Liver (tissue), 8 donors: ENCODE measurements at regions not wholly inside any gene's neighbourhood (a gene's known extent, or its start where the extent isn't known, plus 50 kb on each side); places are given as distances from the start of the nearest gene placed in this dataset.

Source experiments
- DNase-seq: peaks from one replicate; pipeline ENCODE4 v3.0.0-alpha.2; 2017; ENCODE audit warnings: low spot score
- H3K27ac ChIP-seq, 2 donors: one replicate each; pipeline ENCODE4 v1.7.0; 2013; ENCODE audit warnings: inconsistent platforms in 2 of 2, low read length in 2 of 2, control low read depth in 1 of 2, low read depth in 1 of 2, mild to moderate bottlenecking in 1 of 2
- H3K27me3 ChIP-seq, 4 donors: one replicate each; pipeline versions ENCODE4 v1.6.1 to v1.7.0; 2013; ENCODE audit warnings: low read length in 3 of 4, inconsistent platforms in 1 of 4, mild to moderate bottlenecking in 1 of 4, moderate library complexity in 1 of 4; ENCODE audit not compliant: control insufficient read depth in 4 of 4, insufficient read depth in 4 of 4
- H3K36me3 ChIP-seq, 4 donors: one replicate each; pipeline versions ENCODE4 v1.6.1 to v1.7.0; 2013; ENCODE audit warnings: low read length in 3 of 4, mild to moderate bottlenecking in 3 of 4, low read depth in 1 of 4, moderate library complexity in 1 of 4; ENCODE audit not compliant: control insufficient read depth in 4 of 4, insufficient read depth in 3 of 4
- H3K4me1 ChIP-seq, 4 donors: one replicate each; pipeline versions ENCODE4 v1.6.1 to v1.7.0; 2013; ENCODE audit warnings: low read length in 3 of 4, mild to moderate bottlenecking in 3 of 4, moderate library complexity in 1 of 4; ENCODE audit not compliant: control insufficient read depth in 4 of 4, insufficient read depth in 4 of 4
- H3K4me3 ChIP-seq, 3 donors: one replicate each; pipeline versions ENCODE4 v1.6.1 to v1.7.0; 2013; ENCODE audit warnings: low read length in 3 of 3, control low read depth in 1 of 3, low read depth in 1 of 3, mild to moderate bottlenecking in 1 of 3
- H3K9ac ChIP-seq, 2 donors: one replicate each; pipeline ENCODE4 v1.7.0; 2013; ENCODE audit warnings: low read length in 2 of 2, mild to moderate bottlenecking in 2 of 2, moderate library complexity in 2 of 2, control low read depth in 1 of 2, low read depth in 1 of 2
- H3K9me3 ChIP-seq, 4 donors: one replicate each; pipeline versions ENCODE4 v1.6.1 to v1.7.0; 2013; ENCODE audit warnings: low read length in 3 of 4; ENCODE audit not compliant: control insufficient read depth in 4 of 4
- ATF3 ChIP-seq: IDR thresholded peaks from 2 replicates; pipeline ENCODE4 v1.6.1; 2016; ENCODE audit warnings: antibody characterized with exemption
- FOXA1 ChIP-seq: IDR thresholded peaks from 2 replicates; pipeline ENCODE4 v1.6.1; 2016; ENCODE audit warnings: antibody characterized with exemption
- FOXA2 ChIP-seq: IDR thresholded peaks from 2 replicates; pipeline ENCODE4 v1.6.1; 2016; ENCODE audit warnings: antibody characterized with exemption
- GABPA ChIP-seq, 2 donors: IDR thresholded peaks in 1 of 2; conservative IDR thresholded peaks in 1 of 2; 2 replicates each; pipeline ENCODE4 v1.6.1; 2016; ENCODE audit warnings: antibody characterized with exemption in 2 of 2, mild to moderate bottlenecking in 1 of 2, moderate library complexity in 1 of 2
- HNF4A ChIP-seq, 2 donors: conservative IDR thresholded peaks; 2 replicates each; pipeline ENCODE4 v1.6.1; 2016; ENCODE audit warnings: antibody characterized with exemption in 2 of 2, mild to moderate bottlenecking in 2 of 2
- HNF4G ChIP-seq: IDR thresholded peaks from 2 replicates; pipeline ENCODE4 v1.6.1; 2016; ENCODE audit warnings: antibody characterized with exemption
- JUND ChIP-seq, 2 donors: IDR thresholded peaks; 2 replicates each; pipeline ENCODE4 v1.6.1; 2016; ENCODE audit warnings: antibody characterized with exemption in 2 of 2
- RAD21 ChIP-seq, 2 donors: IDR thresholded peaks; 2 replicates each; pipeline ENCODE4 v1.6.1; 2016; ENCODE audit warnings: antibody characterized with exemption in 2 of 2, mild to moderate bottlenecking in 2 of 2
- RXRA ChIP-seq, 2 donors: IDR thresholded peaks; 2 replicates each; pipeline ENCODE4 v1.6.1; 2017 to 2018; ENCODE audit warnings: antibody characterized with exemption in 2 of 2, mild to moderate bottlenecking in 1 of 2
- SP1 ChIP-seq: IDR thresholded peaks from 2 replicates; pipeline ENCODE4 v1.6.1; 2018; ENCODE audit warnings: antibody characterized with exemption, mild to moderate bottlenecking
- TAF1 ChIP-seq: conservative IDR thresholded peaks from 2 replicates; pipeline ENCODE4 v1.6.1; 2016; ENCODE audit warnings: antibody characterized with exemption, mild to moderate bottlenecking
- YY1 ChIP-seq: IDR thresholded peaks from 2 replicates; pipeline ENCODE4 v1.6.1; 2016; ENCODE audit warnings: antibody characterized with exemption, mild to moderate bottlenecking
- WGBS: extraction: QIAGEN DNeasy Blood & Tissue Kit; methylation state at CpG from one replicate; pipeline ENCODE4 v1.1.7; 2013; 5-methylcytosine and 5-hydroxymethylcytosine counted together
- TF ChIP-seq, protein P1 (sequence below): fragments of 150-350 bp; IDR thresholded peaks from 2 replicates; pipeline ENCODE4 v1.5.1; 2017; ENCODE audit warnings: improper control_type of control experiment, low read depth, low read length; ENCODE audit not compliant: missing input control
- TF ChIP-seq, protein P2 (sequence below): IDR thresholded peaks from 2 replicates; pipeline ENCODE4 v1.6.1; 2016; ENCODE audit warnings: antibody characterized with exemption
- TF ChIP-seq, protein P3 (sequence below): IDR thresholded peaks from 2 replicates; pipeline ENCODE4 v1.6.1; 2016; ENCODE audit warnings: antibody characterized with exemption, mild to moderate bottlenecking
- TF ChIP-seq, protein P4 (sequence below): IDR thresholded peaks from 2 replicates; pipeline ENCODE4 v1.6.1; 2016; ENCODE audit warnings: antibody characterized with exemption
- donor health status: healthy.
- donor health status: healthy.
- donor health status: healthy.
- donor health status: healthy.
- donor health status: healthy.

DNA sequence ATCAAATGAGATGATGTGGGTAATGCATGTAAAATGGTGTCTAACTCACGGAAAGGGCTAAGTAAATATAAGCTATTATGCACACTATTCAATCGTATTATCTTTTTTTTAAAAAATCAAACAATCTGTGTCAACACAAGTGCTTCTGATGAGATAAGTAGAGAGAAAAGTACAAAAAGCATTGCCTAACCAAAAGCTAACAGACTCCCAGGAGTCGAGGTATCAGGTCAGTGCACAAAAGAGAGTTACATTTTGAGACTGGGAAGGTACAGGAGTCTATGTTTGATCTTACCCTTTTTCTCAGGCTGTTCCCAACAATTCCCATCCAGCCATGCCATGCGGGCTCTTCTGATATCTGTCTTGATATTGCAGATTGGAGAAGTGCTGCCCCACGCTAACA, 203.3 kb upstream of the ZIC3 start:
- DNase-seq: no peak
- Histone ChIP-seq H3K9ac (no peak overlapping the region), H3K27me3 (peaks cover 0 to 4% (median 0%) of the 10 kb centered on the region in 4 donors), H3K4me3 (no peak overlapping the region), H3K9me3 (no peaks in the 10 kb centered on the region), H3K4me1 (no peaks in the 10 kb centered on the region), H3K36me3 (no peaks in the 10 kb centered on the region), H3K27ac (no peak overlapping the region)
- no peak for TF ChIP-seq HNF4G
- TF ChIP-seq, protein P1, sequence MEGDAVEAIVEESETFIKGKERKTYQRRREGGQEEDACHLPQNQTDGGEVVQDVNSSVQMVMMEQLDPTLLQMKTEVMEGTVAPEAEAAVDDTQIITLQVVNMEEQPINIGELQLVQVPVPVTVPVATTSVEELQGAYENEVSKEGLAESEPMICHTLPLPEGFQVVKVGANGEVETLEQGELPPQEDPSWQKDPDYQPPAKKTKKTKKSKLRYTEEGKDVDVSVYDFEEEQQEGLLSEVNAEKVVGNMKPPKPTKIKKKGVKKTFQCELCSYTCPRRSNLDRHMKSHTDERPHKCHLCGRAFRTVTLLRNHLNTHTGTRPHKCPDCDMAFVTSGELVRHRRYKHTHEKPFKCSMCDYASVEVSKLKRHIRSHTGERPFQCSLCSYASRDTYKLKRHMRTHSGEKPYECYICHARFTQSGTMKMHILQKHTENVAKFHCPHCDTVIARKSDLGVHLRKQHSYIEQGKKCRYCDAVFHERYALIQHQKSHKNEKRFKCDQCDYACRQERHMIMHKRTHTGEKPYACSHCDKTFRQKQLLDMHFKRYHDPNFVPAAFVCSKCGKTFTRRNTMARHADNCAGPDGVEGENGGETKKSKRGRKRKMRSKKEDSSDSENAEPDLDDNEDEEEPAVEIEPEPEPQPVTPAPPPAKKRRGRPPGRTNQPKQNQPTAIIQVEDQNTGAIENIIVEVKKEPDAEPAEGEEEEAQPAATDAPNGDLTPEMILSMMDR: no peak
- 35% methylated on average over 5 of the region's 5 CpGs for WGBS

GRCh38 chrX:137354851-137355250, 211.1 kb upstream of the ZIC3 start:
- H3K4me3 ChIP-seq: no peak overlapping the region
- H3K9me3 ChIP-seq: no peaks in the 10 kb centered on the region
- H3K9ac ChIP-seq: no peak overlapping the region
- H3K4me1 ChIP-seq: no peaks in the 10 kb centered on the region
- TF ChIP-seq TAF1 (no peak), FOXA1 (no peak), JUND (IDR thresholded peaks at IDR 0.05) (no peak), ATF3 (no peak), RXRA (IDR thresholded peaks at IDR 0.05) (no peak), SP1 (no peak), HNF4G (no peak), RAD21 (IDR thresholded peaks at IDR 0.05) (no peak), YY1 (no peak), HNF4A (conservative IDR thresholded peaks at IDR 0.05) (no peak), FOXA2 (no peak)
- TF ChIP-seq, protein P2, sequence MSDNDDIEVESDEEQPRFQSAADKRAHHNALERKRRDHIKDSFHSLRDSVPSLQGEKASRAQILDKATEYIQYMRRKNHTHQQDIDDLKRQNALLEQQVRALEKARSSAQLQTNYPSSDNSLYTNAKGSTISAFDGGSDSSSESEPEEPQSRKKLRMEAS: no peak
- DNase-seq: no peak
- 89% methylated on average over 1 of the region's 1 CpG for WGBS
- H3K36me3 ChIP-seq: no peaks in the 10 kb centered on the region
- peaks cover 0 to 4% (median 0%) of the 10 kb centered on the region in 4 donors for H3K27me3 ChIP-seq
- no peak overlapping the region for H3K27ac ChIP-seq

GRCh38 chrX:137353404-137353803, 212.5 kb upstream of the ZIC3 start:
- H3K27ac ChIP-seq: no peak overlapping the region
- H3K27me3 ChIP-seq: peaks cover 0 to 4% (median 0%) of the 10 kb centered on the region in 4 donors
- 57% methylated on average over 1 of the region's 1 CpG for WGBS
- no peaks in the 10 kb centered on the region for H3K9me3 ChIP-seq
- no peak overlapping the region for H3K4me3 ChIP-seq
- DNase-seq: no peak
- no peak overlapping the region for H3K9ac ChIP-seq
- H3K36me3 ChIP-seq: no peaks in the 10 kb centered on the region
- no peaks in the 10 kb centered on the region for H3K4me1 ChIP-seq
- no peak for TF ChIP-seq GABPA (IDR thresholded peaks at IDR 0.05 in 1 of 2, conservative IDR thresholded peaks at IDR 0.05 in 1 of 2)
- no peak for TF ChIP-seq SP1
- no peak for TF ChIP-seq TAF1
- TF ChIP-seq, protein P3, sequence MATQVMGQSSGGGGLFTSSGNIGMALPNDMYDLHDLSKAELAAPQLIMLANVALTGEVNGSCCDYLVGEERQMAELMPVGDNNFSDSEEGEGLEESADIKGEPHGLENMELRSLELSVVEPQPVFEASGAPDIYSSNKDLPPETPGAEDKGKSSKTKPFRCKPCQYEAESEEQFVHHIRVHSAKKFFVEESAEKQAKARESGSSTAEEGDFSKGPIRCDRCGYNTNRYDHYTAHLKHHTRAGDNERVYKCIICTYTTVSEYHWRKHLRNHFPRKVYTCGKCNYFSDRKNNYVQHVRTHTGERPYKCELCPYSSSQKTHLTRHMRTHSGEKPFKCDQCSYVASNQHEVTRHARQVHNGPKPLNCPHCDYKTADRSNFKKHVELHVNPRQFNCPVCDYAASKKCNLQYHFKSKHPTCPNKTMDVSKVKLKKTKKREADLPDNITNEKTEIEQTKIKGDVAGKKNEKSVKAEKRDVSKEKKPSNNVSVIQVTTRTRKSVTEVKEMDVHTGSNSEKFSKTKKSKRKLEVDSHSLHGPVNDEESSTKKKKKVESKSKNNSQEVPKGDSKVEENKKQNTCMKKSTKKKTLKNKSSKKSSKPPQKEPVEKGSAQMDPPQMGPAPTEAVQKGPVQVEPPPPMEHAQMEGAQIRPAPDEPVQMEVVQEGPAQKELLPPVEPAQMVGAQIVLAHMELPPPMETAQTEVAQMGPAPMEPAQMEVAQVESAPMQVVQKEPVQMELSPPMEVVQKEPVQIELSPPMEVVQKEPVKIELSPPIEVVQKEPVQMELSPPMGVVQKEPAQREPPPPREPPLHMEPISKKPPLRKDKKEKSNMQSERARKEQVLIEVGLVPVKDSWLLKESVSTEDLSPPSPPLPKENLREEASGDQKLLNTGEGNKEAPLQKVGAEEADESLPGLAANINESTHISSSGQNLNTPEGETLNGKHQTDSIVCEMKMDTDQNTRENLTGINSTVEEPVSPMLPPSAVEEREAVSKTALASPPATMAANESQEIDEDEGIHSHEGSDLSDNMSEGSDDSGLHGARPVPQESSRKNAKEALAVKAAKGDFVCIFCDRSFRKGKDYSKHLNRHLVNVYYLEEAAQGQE: no peak
- no peak for TF ChIP-seq YY1
- TF ChIP-seq FOXA2: no peak
- TF ChIP-seq, protein P2: no peak
- TF ChIP-seq, protein P1: no peak
- TF ChIP-seq, protein P4, sequence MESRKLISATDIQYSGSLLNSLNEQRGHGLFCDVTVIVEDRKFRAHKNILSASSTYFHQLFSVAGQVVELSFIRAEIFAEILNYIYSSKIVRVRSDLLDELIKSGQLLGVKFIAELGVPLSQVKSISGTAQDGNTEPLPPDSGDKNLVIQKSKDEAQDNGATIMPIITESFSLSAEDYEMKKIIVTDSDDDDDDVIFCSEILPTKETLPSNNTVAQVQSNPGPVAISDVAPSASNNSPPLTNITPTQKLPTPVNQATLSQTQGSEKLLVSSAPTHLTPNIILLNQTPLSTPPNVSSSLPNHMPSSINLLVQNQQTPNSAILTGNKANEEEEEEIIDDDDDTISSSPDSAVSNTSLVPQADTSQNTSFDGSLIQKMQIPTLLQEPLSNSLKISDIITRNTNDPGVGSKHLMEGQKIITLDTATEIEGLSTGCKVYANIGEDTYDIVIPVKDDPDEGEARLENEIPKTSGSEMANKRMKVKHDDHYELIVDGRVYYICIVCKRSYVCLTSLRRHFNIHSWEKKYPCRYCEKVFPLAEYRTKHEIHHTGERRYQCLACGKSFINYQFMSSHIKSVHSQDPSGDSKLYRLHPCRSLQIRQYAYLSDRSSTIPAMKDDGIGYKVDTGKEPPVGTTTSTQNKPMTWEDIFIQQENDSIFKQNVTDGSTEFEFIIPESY: no peak
